Ovary (tissue), 3 donors: ENCODE measurements at regions not wholly inside any gene's neighbourhood (a gene's known extent, or its start where the extent isn't known, plus 50 kb on each side); places are given as distances from the start of the nearest gene placed in this dataset.

Source experiments
- CTCF ChIP-seq, 3 donors: fragments of 450-650 bp in 2 of 3; fragments of 200-600 bp in 1 of 3; IDR thresholded peaks; one replicate each; pipeline versions ENCODE4 v1.5.1 to v1.8.0; 2016 to 2022; ENCODE audit warnings: antibody characterized with exemption in 3 of 3, mild to moderate bottlenecking in 1 of 3
- POLR2A ChIP-seq: fragments of 450-650 bp; IDR thresholded peaks from one replicate; pipeline ENCODE4 v1.6.1; 2017; ENCODE audit warnings: antibody characterized with exemption, mild to moderate bottlenecking, moderate library complexity
- donor health status: DM: no; HTN: no; CAD: no.

GRCh38 chr11:119496469-119496868, 73.5 kb upstream of the THY1 start:
- no peak for TF ChIP-seq CTCF (IDR thresholded peaks at IDR 0.05)
- no peak for TF ChIP-seq POLR2A
